SK-N-SH treated with all-trans-retinoic acid at 6 μM for 48 hours (cell line): ENCODE measurements at regions not wholly inside any gene's neighbourhood (a gene's known extent, or its start where the extent isn't known, plus 50 kb on each side); places are given as distances from the start of the nearest gene placed in this dataset.

ENCODE experiments used
- ATAC-seq: fragments of 200-7000 bp; cut with Tn5 transposase; 3 replicates; pipeline ENCODE4 v1.9.1; 2020; ENCODE audit warnings: mild to moderate bottlenecking, moderate library complexity
- ARNTL ChIP-seq: fragments of 450-650 bp; formaldehyde crosslinking; IDR thresholded peaks from 2 replicates; pipeline ENCODE4 v1.5.0; 2020; ENCODE audit warnings: low read depth, mild to moderate bottlenecking, moderate library complexity, borderline replicate concordance
- BACH2 ChIP-seq: fragments of 250-450 bp; sonication (Bioruptor Pico); IDR thresholded peaks from 2 replicates; pipeline ENCODE4 v1.9.0; 2021; ENCODE audit warnings: mild to moderate bottlenecking, borderline replicate concordance
- CREB5 ChIP-seq: fragments of 250-450 bp; sonication (Bioruptor Pico); IDR thresholded peaks from 2 replicates; pipeline ENCODE4 v1.5.1; 2020; ENCODE audit warnings: low read depth, mild to moderate bottlenecking, moderate library complexity
- CSDC2 ChIP-seq: fragments of 250-450 bp; sonication (Bioruptor Pico); IDR thresholded peaks from 2 replicates; pipeline ENCODE4 v1.5.0; 2020; ENCODE audit warnings: mild to moderate bottlenecking, moderate library complexity
- CSRNP3 ChIP-seq: fragments of 250-450 bp; sonication (Bioruptor Pico); IDR thresholded peaks from 2 replicates; pipeline ENCODE4 v1.5.1; 2021; ENCODE audit warnings: mild to moderate bottlenecking, moderate library complexity
- ESRRG ChIP-seq: fragments of 250-450 bp; sonication (Bioruptor Pico); IDR thresholded peaks from 2 replicates; pipeline ENCODE4 v1.6.1; 2021; ENCODE audit warnings: mild to moderate bottlenecking
- GLIS3 ChIP-seq: fragments of 250-450 bp; sonication (Bioruptor Pico); IDR thresholded peaks from 2 replicates; pipeline ENCODE4 v1.5.0; 2020; ENCODE audit warnings: mild to moderate bottlenecking, moderate library complexity
- ISL1 ChIP-seq: fragments of 250-450 bp; sonication (Bioruptor Pico); IDR thresholded peaks from 2 replicates; pipeline ENCODE4 v2.1.2; 2022; ENCODE audit warnings: mild to moderate bottlenecking, moderate library complexity
- OSR1 ChIP-seq: fragments of 250-450 bp; sonication (Bioruptor Pico); IDR thresholded peaks from 2 replicates; pipeline ENCODE4 v1.8.0; 2022; ENCODE audit warnings: moderate library complexity, mild to moderate bottlenecking, inconsistent platforms
- PATZ1 ChIP-seq: fragments of 250-450 bp; sonication (Bioruptor Pico); IDR thresholded peaks from 2 replicates; pipeline ENCODE4 v1.8.0; 2020; ENCODE audit warnings: mild to moderate bottlenecking, moderate library complexity, borderline replicate concordance
- POU6F1 ChIP-seq: fragments of 250-450 bp; sonication (Bioruptor Pico); IDR thresholded peaks from 2 replicates; pipeline ENCODE4 v1.8.0; 2021; ENCODE audit warnings: low read depth, mild to moderate bottlenecking, moderate library complexity, borderline replicate concordance
- PPARA ChIP-seq: fragments of 250-450 bp; sonication (Bioruptor Pico); IDR thresholded peaks from 2 replicates; pipeline ENCODE4 v1.5.0; 2020; ENCODE audit warnings: mild to moderate bottlenecking, borderline replicate concordance
- RARB ChIP-seq: fragments of 250-450 bp; sonication (Bioruptor Pico); IDR thresholded peaks from 2 replicates; pipeline ENCODE4 v1.8.0; 2021; ENCODE audit warnings: mild to moderate bottlenecking, moderate library complexity
- SNAI2 ChIP-seq: fragments of 250-450 bp; sonication (Bioruptor Pico); IDR thresholded peaks from 2 replicates; pipeline ENCODE4 v1.5.0; 2020; ENCODE audit warnings: mild to moderate bottlenecking, moderate library complexity
- TCF4 ChIP-seq: fragments of 250-450 bp; sonication (Bioruptor Pico); IDR thresholded peaks from 2 replicates; pipeline ENCODE4 v1.8.0; 2021; ENCODE audit warnings: mild to moderate bottlenecking, moderate library complexity, borderline replicate concordance
- TOX ChIP-seq: fragments of 250-450 bp; sonication (Bioruptor Pico); IDR thresholded peaks from 2 replicates; pipeline ENCODE4 v1.8.0; 2021; ENCODE audit warnings: mild to moderate bottlenecking, moderate library complexity, borderline replicate concordance
- TSHZ2 ChIP-seq: fragments of 250-450 bp; sonication (Bioruptor Pico); IDR thresholded peaks from 2 replicates; pipeline ENCODE4 v1.5.0; 2020; ENCODE audit warnings: mild to moderate bottlenecking, moderate library complexity
- ZNF565 ChIP-seq: fragments of 450-650 bp; formaldehyde crosslinking; conservative IDR thresholded peaks from 2 replicates; pipeline ENCODE4 v1.5.0; 2020; ENCODE audit warnings: low read depth, mild to moderate bottlenecking, moderate library complexity
- ZNF70 ChIP-seq: fragments of 450-650 bp; formaldehyde crosslinking; IDR thresholded peaks from 2 replicates; pipeline ENCODE4 v1.5.0; 2020; ENCODE audit warnings: mild to moderate bottlenecking, moderate library complexity

- TF ChIP-seq CSRNP3, result no peak
- no peak for TF ChIP-seq PATZ1 (CRISPR knock-in tag)
- no peak for TF ChIP-seq SNAI2 (CRISPR knock-in tag)
- TF ChIP-seq ZNF70 (CRISPR knock-in tag), result no peak
- TF ChIP-seq, all 23 proteins: peak for 0
- ATAC-seq, result peak; percentile 34; the same call in 1 of the 3 replicates
These were observed 123.1 kb downstream of the SPRY2 start for GRCh38 chr13:80217614-80218456.

- ATAC-seq, result 0 out of 3 replicates have a peak, but pooled peaks have one; percentile 16
- TF ChIP-seq CSDC2 (CRISPR knock-in tag) (no peak), RARB (CRISPR knock-in tag) (no peak), GLIS3 (CRISPR knock-in tag) (no peak), ISL1 (CRISPR knock-in tag) (no peak), TOX (CRISPR knock-in tag) (no peak), ZNF70 (CRISPR knock-in tag) (no peak), OSR1 (no peak), TCF4 (no peak), TSHZ2 (CRISPR knock-in tag) (no peak), ARNTL (CRISPR knock-in tag) (no peak), PATZ1 (CRISPR knock-in tag) (no peak), CREB5 (CRISPR knock-in tag) (no peak), BACH2 (no peak), ZNF565 (CRISPR knock-in tag) (no peak), ESRRG (CRISPR knock-in tag) (no peak), CSRNP3 (no peak), POU6F1 (CRISPR knock-in tag) (no peak), PPARA (CRISPR knock-in tag) (no peak)
These were observed 125.6 kb downstream of the SPRY2 start for GRCh38 chr13:80215368-80215767.
